HCT116 (cell line): ENCODE measurements at regions not wholly inside any gene's neighbourhood (a gene's known extent, or its start where the extent isn't known, plus 50 kb on each side); places are given as distances from the start of the nearest gene placed in this dataset.

ENCODE experiments used
- ATAC-seq: fragments of 200-7000 bp; cut with Tn5 transposase; 2 replicates; pipeline ENCODE4 v1.9.1; 2020; ENCODE audit warnings: mild to moderate bottlenecking, moderate library complexity
- BruUV-seq: library from RNA; stranded (reverse); fragments of 400-500 nt; replicated peaks from 2 replicates; lab custom pipeline; 2021; lab: Mats Ljungman, UMichigan
- CTCF ChIA-PET: fragments of 300-600 bp; sonication (Branson Sonifier 250); formaldehyde crosslinking; loops from one replicate; lab custom pipeline; 2021; ENCODE audit warnings: antibody characterized with exemption; lab: Charles Lee
- POLR2A ChIA-PET: fragments of 300-600, 350-600 bp; sonication (Branson Sonifier 250); formaldehyde crosslinking; loops from one replicate; lab custom pipeline; 2021; ENCODE audit warnings: antibody characterized with exemption; lab: Charles Lee
- RAD21 ChIA-PET, 2 experiments: fragments of 300-600 bp; sonication (Branson Sonifier 250); formaldehyde crosslinking; loops; one replicate each; lab custom pipeline; 2023; ENCODE audit warnings: low total read pairs in 2 of 2; ENCODE audit not compliant: uncharacterized antibody in 2 of 2, unreplicated experiment in 2 of 2, low non-redundant PET in 1 of 2; lab: Charles Lee
- DNase-seq: peaks from one replicate; pipeline ENCODE4 v3.0.0-alpha.2; 2010; ENCODE audit warnings: low read depth, low spot score
- H2AFZ ChIP-seq: fragments of 200-600 bp; shearing (Covaris generic), sonication (generic); 2 replicates; pipeline ENCODE4 v1.6.1; 2017; ENCODE audit warnings: low read depth, mixed run types, mixed read lengths, antibody characterized with exemption, low read length; ENCODE audit not compliant: poor library complexity, severe bottlenecking
- H3K27ac ChIP-seq: 2 replicates; pipeline ENCODE4 v1.5.1; 2012; ENCODE audit warnings: low read depth, low read length
- H3K27me3 ChIP-seq: fragments of 200-600 bp; sonication (generic); 2 replicates; pipeline ENCODE4 v1.6.1; 2016; ENCODE audit warnings: mixed run types, low read length, mixed read lengths; ENCODE audit not compliant: insufficient read depth
- H3K36me3 ChIP-seq, 2 experiments: fragments of 200-500 bp in 1 of 2; fragments of 200-600 bp in 1 of 2; sonication (Bioruptor generic) in 1 of 2; sonication (generic) in 1 of 2; 2 replicates each; pipeline versions ENCODE4 v1.5.1 to v1.6.1; 2014 to 2016; ENCODE audit warnings: low read length in 2 of 2, inconsistent platforms in 1 of 2, mixed read lengths in 1 of 2, mixed run types in 1 of 2; ENCODE audit not compliant: insufficient read depth in 2 of 2, control insufficient read depth in 1 of 2
- H3K4me1 ChIP-seq, 2 experiments: fragments of 200-600 bp in 1 of 2; sonication (generic) in 1 of 2; 2 replicates each; pipeline versions ENCODE4 v1.5.1 to v1.6.1; 2012 to 2017; ENCODE audit warnings: low read length in 2 of 2, inconsistent platforms in 1 of 2, mild to moderate bottlenecking in 1 of 2, mixed read lengths in 1 of 2, mixed run types in 1 of 2, moderate library complexity in 1 of 2; ENCODE audit not compliant: insufficient read depth in 2 of 2, control insufficient read depth in 1 of 2
- H3K4me2 ChIP-seq: fragments of 200-600 bp; sonication (generic); 2 replicates; pipeline ENCODE4 v1.6.1; 2017; ENCODE audit warnings: mixed run types, low read length, mixed read lengths
- H3K4me3 ChIP-seq, 2 experiments: fragments of 200-600 bp in 1 of 2; sonication (generic) in 1 of 2; replicated peaks in 1 of 2; 2 replicates each; pipeline ENCODE4 v1.5.1; 2011 to 2016; ENCODE audit warnings: low read length in 2 of 2, control low read depth in 1 of 2, low read depth in 1 of 2, mild to moderate bottlenecking in 1 of 2, mixed read lengths in 1 of 2, mixed run types in 1 of 2
- H3K79me2 ChIP-seq: fragments of 200-600 bp; sonication (generic); 2 replicates; pipeline ENCODE4 v1.6.1; 2017; ENCODE audit warnings: mild to moderate bottlenecking, mixed run types, low read length, moderate library complexity, mixed read lengths; ENCODE audit not compliant: insufficient read depth
- H3K9ac ChIP-seq: fragments of 200-600 bp; sonication (generic); 2 replicates; pipeline ENCODE4 v1.6.1; 2016; ENCODE audit warnings: low read length, mixed read lengths
- H3K9me2 ChIP-seq: fragments of 200-600 bp; sonication (generic), shearing (Covaris generic); 2 replicates; pipeline ENCODE4 v1.6.1; 2017; ENCODE audit warnings: mixed run types, mild to moderate bottlenecking, moderate library complexity; ENCODE audit not compliant: insufficient read depth
- H3K9me3 ChIP-seq, 2 experiments: fragments of 200-500 bp in 1 of 2; fragments of 200-600 bp in 1 of 2; sonication (Bioruptor generic) in 1 of 2; sonication (generic) in 1 of 2; 2 replicates each; pipeline ENCODE4 v1.6.1; 2014 to 2017; ENCODE audit warnings: low read length in 2 of 2, mixed read lengths in 2 of 2, inconsistent platforms in 1 of 2, low read depth in 1 of 2, mild to moderate bottlenecking in 1 of 2, mixed run types in 1 of 2, moderate library complexity in 1 of 2; ENCODE audit not compliant: control insufficient read depth in 1 of 2, insufficient read depth in 1 of 2
- H4K20me1 ChIP-seq: fragments of 200-600 bp; sonication (generic), shearing (Covaris generic); 2 replicates; pipeline ENCODE4 v1.6.1; 2017; ENCODE audit warnings: mixed run types, mild to moderate bottlenecking, moderate library complexity; ENCODE audit not compliant: insufficient read depth
- CEBPB ChIP-seq: IDR thresholded peaks from 2 replicates; pipeline ENCODE4 v1.6.1; 2012; ENCODE audit warnings: low read depth
- ELF1 ChIP-seq: IDR thresholded peaks from 2 replicates; pipeline ENCODE4 v1.6.1; 2012; ENCODE audit warnings: low read depth, borderline replicate concordance
- EZH2 ChIP-seq: fragments of 200-600 bp; sonication (generic); IDR thresholded peaks from 2 replicates; pipeline ENCODE4 v1.6.1; 2017; ENCODE audit warnings: antibody characterized with exemption, mixed run types
- JUND ChIP-seq: IDR thresholded peaks from 2 replicates; pipeline ENCODE4 v1.6.1; 2012
- POLR2A ChIP-seq: IDR thresholded peaks from 2 replicates; pipeline ENCODE4 v1.7.0; 2011; ENCODE audit warnings: borderline replicate concordance; ENCODE audit not compliant: insufficient read depth, insufficient read length; ENCODE audit errors: extremely low read depth
- POLR2AphosphoS5 ChIP-seq: IDR thresholded peaks from 2 replicates; pipeline ENCODE4 v1.6.1; 2011; ENCODE audit warnings: mild to moderate bottlenecking, low read depth, low read length, moderate library complexity
- RAD21 ChIP-seq: IDR thresholded peaks from 2 replicates; pipeline ENCODE4 v1.6.1; 2012; ENCODE audit warnings: low read depth, mild to moderate bottlenecking
- SIN3A ChIP-seq: IDR thresholded peaks from 2 replicates; pipeline ENCODE4 v1.6.1; 2012; ENCODE audit warnings: low read depth
- SRF ChIP-seq: IDR thresholded peaks from 2 replicates; pipeline ENCODE4 v1.6.1; 2012; ENCODE audit warnings: low read depth
- TCF7L2 ChIP-seq: IDR thresholded peaks from 2 replicates; pipeline ENCODE4 v1.7.0; 2011; ENCODE audit warnings: borderline replicate concordance, inconsistent platforms; ENCODE audit not compliant: insufficient read depth, insufficient read length; ENCODE audit errors: extremely low read depth
- ZFX ChIP-seq: fragments of 450-650 bp; IDR thresholded peaks from 2 replicates; pipeline ENCODE4 v1.6.1; 2017
- intact Hi-C: fragments of 100-400 bp; cut with micrococcal nuclease; formaldehyde crosslinking; loops from 2 replicates; pipeline ENCODE4 v1.10.0; 2022
- TF ChIP-seq, protein P1 (sequence below): IDR thresholded peaks from 2 replicates; pipeline ENCODE4 v1.6.1; 2012
- TF ChIP-seq, protein P2 (sequence below): IDR thresholded peaks from 2 replicates; pipeline ENCODE4 v1.6.1; 2012; ENCODE audit warnings: low read depth
- TF ChIP-seq, protein P3 (sequence below): IDR thresholded peaks from 2 replicates; pipeline ENCODE4 v1.6.1; 2011; ENCODE audit warnings: mild to moderate bottlenecking, low read length, moderate library complexity; ENCODE audit not compliant: insufficient replicate concordance; ENCODE audit errors: extremely low read depth
- TF ChIP-seq, protein P4 (sequence below), 3 experiments: fragments of 200-600 bp in 1 of 3; sonication (generic) in 1 of 3; IDR thresholded peaks in 2 of 3; conservative IDR thresholded peaks in 1 of 3; 2 replicates each; pipeline ENCODE4 v1.5.1; 2012 to 2017; ENCODE audit warnings: low read depth in 2 of 3, low read length in 2 of 3, antibody characterized with exemption in 1 of 3, borderline replicate concordance in 1 of 3, control low read depth in 1 of 3, mild to moderate bottlenecking in 1 of 3, mixed read lengths in 1 of 3, mixed run types in 1 of 3, moderate library complexity in 1 of 3; ENCODE audit not compliant: insufficient read depth in 1 of 3
- TF ChIP-seq, protein P5 (sequence below): IDR thresholded peaks from 2 replicates; pipeline ENCODE4 v1.6.1; 2012

DNA sequence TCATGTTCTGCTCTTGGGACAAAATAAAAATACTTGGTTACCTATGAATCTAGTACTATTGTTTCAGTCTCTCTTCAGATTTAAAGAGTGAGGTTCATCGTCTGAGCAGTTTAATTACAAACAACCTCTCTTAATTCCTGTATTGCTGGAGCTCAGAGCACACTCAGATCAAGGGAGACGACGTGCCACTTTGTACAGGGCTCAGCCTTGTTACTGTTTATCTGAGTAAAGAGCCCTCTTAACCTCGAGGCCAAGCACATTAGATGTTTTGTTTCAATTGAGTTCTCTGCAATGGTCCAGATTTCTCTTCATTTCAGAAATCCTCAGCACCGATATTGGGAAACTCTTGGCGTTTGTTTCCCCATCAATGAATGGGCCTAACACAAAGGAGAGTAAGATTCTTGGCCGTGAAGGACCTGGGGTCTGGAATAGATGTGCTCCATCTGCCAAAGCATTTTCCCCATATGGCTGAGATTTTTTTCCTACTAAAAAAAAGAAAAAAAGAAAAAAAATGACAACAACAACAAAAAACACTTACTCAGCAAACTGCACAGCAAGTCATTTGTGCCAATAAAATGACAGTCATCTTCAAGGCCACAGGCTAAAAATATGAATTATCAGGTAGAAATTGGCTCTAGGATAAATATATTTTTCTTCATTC, 82.6 kb upstream of the CCN6 start:
- Histone ChIP-seq H3K27me3 (no peaks in the 10 kb centered on the region), H3K36me3 (no peaks in the 10 kb centered on the region), H3K4me1 (peaks cover 4 to 22% of the 10 kb centered on the region in 2 experiments; a peak in 3 of 4 replicates), H3K79me2 (no peaks in the 10 kb centered on the region), H3K27ac (no peak overlapping the region), H3K9me3 (no peaks in the 10 kb centered on the region), H3K9me2 (no peaks in the 10 kb centered on the region), H2AFZ (no peak overlapping the region), H3K4me2 (no peak overlapping the region), H3K4me3 (no peak overlapping the region), H4K20me1 (no peaks in the 10 kb centered on the region), H3K9ac (no peak overlapping the region)
- ChIA-PET CTCF (no interaction called here), POLR2A (no interaction called here), RAD21 (no interaction called here)
- no TSS peak for BruUV-seq
- TF ChIP-seq, protein P1, sequence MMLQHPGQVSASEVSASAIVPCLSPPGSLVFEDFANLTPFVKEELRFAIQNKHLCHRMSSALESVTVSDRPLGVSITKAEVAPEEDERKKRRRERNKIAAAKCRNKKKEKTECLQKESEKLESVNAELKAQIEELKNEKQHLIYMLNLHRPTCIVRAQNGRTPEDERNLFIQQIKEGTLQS = no peak
- TF ChIP-seq POLR2AphosphoS5 (no peak), JUND (no peak), RAD21 (no peak), CEBPB (no peak), EZH2 (no peak), POLR2A (no peak), TCF7L2 (no peak), SRF (no peak), SIN3A (no peak), ELF1 (no peak), ZFX (no peak)
- TF ChIP-seq, protein P2, sequence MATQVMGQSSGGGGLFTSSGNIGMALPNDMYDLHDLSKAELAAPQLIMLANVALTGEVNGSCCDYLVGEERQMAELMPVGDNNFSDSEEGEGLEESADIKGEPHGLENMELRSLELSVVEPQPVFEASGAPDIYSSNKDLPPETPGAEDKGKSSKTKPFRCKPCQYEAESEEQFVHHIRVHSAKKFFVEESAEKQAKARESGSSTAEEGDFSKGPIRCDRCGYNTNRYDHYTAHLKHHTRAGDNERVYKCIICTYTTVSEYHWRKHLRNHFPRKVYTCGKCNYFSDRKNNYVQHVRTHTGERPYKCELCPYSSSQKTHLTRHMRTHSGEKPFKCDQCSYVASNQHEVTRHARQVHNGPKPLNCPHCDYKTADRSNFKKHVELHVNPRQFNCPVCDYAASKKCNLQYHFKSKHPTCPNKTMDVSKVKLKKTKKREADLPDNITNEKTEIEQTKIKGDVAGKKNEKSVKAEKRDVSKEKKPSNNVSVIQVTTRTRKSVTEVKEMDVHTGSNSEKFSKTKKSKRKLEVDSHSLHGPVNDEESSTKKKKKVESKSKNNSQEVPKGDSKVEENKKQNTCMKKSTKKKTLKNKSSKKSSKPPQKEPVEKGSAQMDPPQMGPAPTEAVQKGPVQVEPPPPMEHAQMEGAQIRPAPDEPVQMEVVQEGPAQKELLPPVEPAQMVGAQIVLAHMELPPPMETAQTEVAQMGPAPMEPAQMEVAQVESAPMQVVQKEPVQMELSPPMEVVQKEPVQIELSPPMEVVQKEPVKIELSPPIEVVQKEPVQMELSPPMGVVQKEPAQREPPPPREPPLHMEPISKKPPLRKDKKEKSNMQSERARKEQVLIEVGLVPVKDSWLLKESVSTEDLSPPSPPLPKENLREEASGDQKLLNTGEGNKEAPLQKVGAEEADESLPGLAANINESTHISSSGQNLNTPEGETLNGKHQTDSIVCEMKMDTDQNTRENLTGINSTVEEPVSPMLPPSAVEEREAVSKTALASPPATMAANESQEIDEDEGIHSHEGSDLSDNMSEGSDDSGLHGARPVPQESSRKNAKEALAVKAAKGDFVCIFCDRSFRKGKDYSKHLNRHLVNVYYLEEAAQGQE = no peak
- TF ChIP-seq, protein P3, sequence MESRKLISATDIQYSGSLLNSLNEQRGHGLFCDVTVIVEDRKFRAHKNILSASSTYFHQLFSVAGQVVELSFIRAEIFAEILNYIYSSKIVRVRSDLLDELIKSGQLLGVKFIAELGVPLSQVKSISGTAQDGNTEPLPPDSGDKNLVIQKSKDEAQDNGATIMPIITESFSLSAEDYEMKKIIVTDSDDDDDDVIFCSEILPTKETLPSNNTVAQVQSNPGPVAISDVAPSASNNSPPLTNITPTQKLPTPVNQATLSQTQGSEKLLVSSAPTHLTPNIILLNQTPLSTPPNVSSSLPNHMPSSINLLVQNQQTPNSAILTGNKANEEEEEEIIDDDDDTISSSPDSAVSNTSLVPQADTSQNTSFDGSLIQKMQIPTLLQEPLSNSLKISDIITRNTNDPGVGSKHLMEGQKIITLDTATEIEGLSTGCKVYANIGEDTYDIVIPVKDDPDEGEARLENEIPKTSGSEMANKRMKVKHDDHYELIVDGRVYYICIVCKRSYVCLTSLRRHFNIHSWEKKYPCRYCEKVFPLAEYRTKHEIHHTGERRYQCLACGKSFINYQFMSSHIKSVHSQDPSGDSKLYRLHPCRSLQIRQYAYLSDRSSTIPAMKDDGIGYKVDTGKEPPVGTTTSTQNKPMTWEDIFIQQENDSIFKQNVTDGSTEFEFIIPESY = no peak
- TF ChIP-seq, protein P4, sequence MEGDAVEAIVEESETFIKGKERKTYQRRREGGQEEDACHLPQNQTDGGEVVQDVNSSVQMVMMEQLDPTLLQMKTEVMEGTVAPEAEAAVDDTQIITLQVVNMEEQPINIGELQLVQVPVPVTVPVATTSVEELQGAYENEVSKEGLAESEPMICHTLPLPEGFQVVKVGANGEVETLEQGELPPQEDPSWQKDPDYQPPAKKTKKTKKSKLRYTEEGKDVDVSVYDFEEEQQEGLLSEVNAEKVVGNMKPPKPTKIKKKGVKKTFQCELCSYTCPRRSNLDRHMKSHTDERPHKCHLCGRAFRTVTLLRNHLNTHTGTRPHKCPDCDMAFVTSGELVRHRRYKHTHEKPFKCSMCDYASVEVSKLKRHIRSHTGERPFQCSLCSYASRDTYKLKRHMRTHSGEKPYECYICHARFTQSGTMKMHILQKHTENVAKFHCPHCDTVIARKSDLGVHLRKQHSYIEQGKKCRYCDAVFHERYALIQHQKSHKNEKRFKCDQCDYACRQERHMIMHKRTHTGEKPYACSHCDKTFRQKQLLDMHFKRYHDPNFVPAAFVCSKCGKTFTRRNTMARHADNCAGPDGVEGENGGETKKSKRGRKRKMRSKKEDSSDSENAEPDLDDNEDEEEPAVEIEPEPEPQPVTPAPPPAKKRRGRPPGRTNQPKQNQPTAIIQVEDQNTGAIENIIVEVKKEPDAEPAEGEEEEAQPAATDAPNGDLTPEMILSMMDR (IDR thresholded peaks at IDR 0.05 in 2 of 3, conservative IDR thresholded peaks at IDR 0.05 in 1 of 3; ENCODE audit: borderline replicate concordance in 1 of 3, insufficient read depth in 1 of 3, low read depth in 2 of 3, low read length in 2 of 3) = no peak
- TF ChIP-seq, protein P5, sequence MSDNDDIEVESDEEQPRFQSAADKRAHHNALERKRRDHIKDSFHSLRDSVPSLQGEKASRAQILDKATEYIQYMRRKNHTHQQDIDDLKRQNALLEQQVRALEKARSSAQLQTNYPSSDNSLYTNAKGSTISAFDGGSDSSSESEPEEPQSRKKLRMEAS = no peak
- no peak for DNase-seq
- no peak for ATAC-seq
- intact Hi-C loops = no loop called here
